SK-N-SH (cell line): ENCODE measurements at regions not wholly inside any gene's neighbourhood (a gene's known extent, or its start where the extent isn't known, plus 50 kb on each side); places are given as distances from the start of the nearest gene placed in this dataset.

Source experiments
- CTCF ChIA-PET: fragments of 300-600, 350-600 bp; formaldehyde crosslinking; extraction: SDS; loops from one replicate; lab custom pipeline; 2021; lab: Yijun Ruan, JAX
- POLR2A ChIA-PET: fragments of 350-600 bp; sonication (Branson Sonifier 250); formaldehyde crosslinking; extraction: SDS; loops from one replicate; lab custom pipeline; 2020; ENCODE audit warnings: antibody characterized with exemption, inconsistent platforms; lab: Yijun Ruan, JAX
- DNase-seq: peaks from one replicate; pipeline ENCODE4 v3.0.0; 2012
- H2AFZ ChIP-seq: fragments of 200-600 bp; sonication (generic); 2 replicates; pipeline ENCODE4 v1.8.1; 2016; ENCODE audit warnings: antibody characterized with exemption, mild to moderate bottlenecking, low read depth
- H3F3A ChIP-seq: fragments of 200-600 bp; sonication (generic); replicated peaks from 2 replicates; pipeline ENCODE3; 2016; ENCODE audit warnings: antibody characterized with exemption, mild to moderate bottlenecking; ENCODE audit not compliant: insufficient read depth
- H3K27ac ChIP-seq, 2 experiments: fragments of 200-500 bp in 1 of 2; fragments of 200-600 bp in 1 of 2; sonication (Bioruptor generic) in 1 of 2; sonication (generic), shearing (Covaris generic) in 1 of 2; 2 replicates each; pipeline versions ENCODE4 v1.5.1 to v1.6.1; 2014 to 2016; ENCODE audit warnings: low read depth in 2 of 2, inconsistent platforms in 1 of 2, low read length in 1 of 2, mild to moderate bottlenecking in 1 of 2, mixed read lengths in 1 of 2
- H3K27me3 ChIP-seq: fragments of 200-600 bp; sonication (generic), shearing (Covaris generic); 2 replicates; pipeline ENCODE4 v1.6.1; 2016; ENCODE audit warnings: mixed run types; ENCODE audit not compliant: insufficient read depth
- H3K36me3 ChIP-seq, 2 experiments: fragments of 200-500 bp in 1 of 2; fragments of 200-600 bp in 1 of 2; sonication (Bioruptor generic) in 1 of 2; sonication (generic) in 1 of 2; replicated peaks in 1 of 2; 2 replicates each; pipeline versions ENCODE3 to v1.5.1; 2014 to 2016; ENCODE audit warnings: low read length in 1 of 2, mild to moderate bottlenecking in 1 of 2; ENCODE audit not compliant: insufficient read depth in 2 of 2, control insufficient read depth in 1 of 2
- H3K4me1 ChIP-seq, 2 experiments: fragments of 200-500 bp in 1 of 2; fragments of 200-600 bp in 1 of 2; sonication (Bioruptor generic) in 1 of 2; sonication (generic), shearing (Covaris generic) in 1 of 2; 2 replicates each; pipeline versions ENCODE4 v1.5.1 to v1.6.1; 2014 to 2016; ENCODE audit warnings: low read depth in 1 of 2, low read length in 1 of 2, mixed run types in 1 of 2; ENCODE audit not compliant: insufficient read depth in 2 of 2, control insufficient read depth in 1 of 2
- H3K4me2 ChIP-seq: fragments of 200-600 bp; sonication (generic), shearing (Covaris generic); 2 replicates; pipeline ENCODE4 v1.6.1; 2017; ENCODE audit warnings: mixed run types
- H3K4me3 ChIP-seq, 2 experiments: fragments of 200-500 bp in 1 of 2; fragments of 200-600 bp in 1 of 2; sonication (Bioruptor generic) in 1 of 2; sonication (generic), shearing (Covaris generic) in 1 of 2; 2 replicates each; pipeline versions ENCODE4 v1.5.1 to v1.8.1; 2014 to 2016; ENCODE audit warnings: low read depth in 2 of 2, inconsistent platforms in 1 of 2, low read length in 1 of 2, mild to moderate bottlenecking in 1 of 2, mixed read lengths in 1 of 2, moderate library complexity in 1 of 2
- H3K79me2 ChIP-seq: fragments of 200-600 bp; sonication (generic); 2 replicates; pipeline ENCODE4 v1.8.1; 2017; ENCODE audit warnings: mild to moderate bottlenecking; ENCODE audit not compliant: insufficient read depth
- H3K9ac ChIP-seq: fragments of 200-600 bp; sonication (generic); 2 replicates; pipeline ENCODE4 v1.6.1; 2017; ENCODE audit warnings: mixed run types
- H3K9me2 ChIP-seq: fragments of 200-600 bp; sonication (generic); 2 replicates; pipeline ENCODE4 v1.6.1; 2017; ENCODE audit warnings: mixed run types
- H3K9me3 ChIP-seq: fragments of 200-600 bp; sonication (generic); 2 replicates; pipeline ENCODE4 v1.6.1; 2017; ENCODE audit warnings: mixed run types, mild to moderate bottlenecking, moderate library complexity
- H4K20me1 ChIP-seq: fragments of 200-600 bp; sonication (generic); 2 replicates; pipeline ENCODE4 v1.6.1; 2017; ENCODE audit warnings: mild to moderate bottlenecking, mixed run types; ENCODE audit not compliant: insufficient read depth
- FOSL2 ChIP-seq: IDR thresholded peaks from 2 replicates; pipeline ENCODE4 v1.4.0; 2012; ENCODE audit warnings: low read depth, mild to moderate bottlenecking, moderate library complexity, borderline replicate concordance
- FOXJ3 ChIP-seq: sonication (generic); formaldehyde crosslinking; IDR thresholded peaks from 2 replicates; pipeline ENCODE4 v1.5.1; 2020; ENCODE audit warnings: mild to moderate bottlenecking, missing genetic modification reagents
- IRF3 ChIP-seq: fragments of 150-350 bp; IDR thresholded peaks from 2 replicates; pipeline ENCODE4 v1.6.1; 2016; ENCODE audit warnings: mild to moderate bottlenecking, low read depth, low read length
- JUND ChIP-seq: IDR thresholded peaks from 2 replicates; pipeline ENCODE4 v1.4.0; 2012
- MEF2A ChIP-seq: IDR thresholded peaks from 2 replicates; pipeline ENCODE4 v1.4.0; 2012; ENCODE audit warnings: low read depth, borderline replicate concordance
- MXI1 ChIP-seq: IDR thresholded peaks from 2 replicates; pipeline ENCODE4 v1.6.1; 2012; ENCODE audit warnings: mild to moderate bottlenecking, low read depth, low read length, improper control_type of control experiment
- NFIC ChIP-seq: IDR thresholded peaks from 2 replicates; pipeline ENCODE4 v1.4.0; 2012; ENCODE audit warnings: borderline replicate concordance
- POLR2AphosphoS5 ChIP-seq: IDR thresholded peaks from 2 replicates; pipeline ENCODE4 v1.6.1; 2012; ENCODE audit warnings: low read depth, low read length
- RAD21 ChIP-seq: IDR thresholded peaks from 2 replicates; pipeline ENCODE4 v1.6.1; 2012; ENCODE audit warnings: mild to moderate bottlenecking, low read length
- RFX5 ChIP-seq: IDR thresholded peaks from 2 replicates; pipeline ENCODE4 v1.6.1; 2012; ENCODE audit warnings: mild to moderate bottlenecking, improper control_type of control experiment, low read length
- RXRA ChIP-seq: IDR thresholded peaks from 2 replicates; pipeline ENCODE4 v1.4.0; 2012; ENCODE audit warnings: low read depth, mild to moderate bottlenecking, borderline replicate concordance
- SIN3A ChIP-seq: IDR thresholded peaks from 2 replicates; pipeline ENCODE4 v1.6.1; 2012; ENCODE audit warnings: low read depth, mild to moderate bottlenecking, low read length, moderate library complexity, borderline replicate concordance
- SMC3 ChIP-seq: IDR thresholded peaks from 2 replicates; pipeline ENCODE4 v1.6.1; 2012; ENCODE audit warnings: low read depth, low read length, improper control_type of control experiment
- TCF12 ChIP-seq: IDR thresholded peaks from 2 replicates; pipeline ENCODE4 v1.4.0; 2012
- WGBS: methylation state at CpG from one replicate; pipeline ENCODE4 v1.1.6; 2017; ENCODE audit warnings: low lambda C conversion rate; 5-methylcytosine and 5-hydroxymethylcytosine counted together
- TF ChIP-seq, protein P1 (sequence below): IDR thresholded peaks from 2 replicates; pipeline ENCODE4 v1.4.0; 2012; ENCODE audit warnings: low read depth
- TF ChIP-seq, protein P2 (sequence below): fragments of 150-350 bp; IDR thresholded peaks from 2 replicates; pipeline ENCODE4 v1.6.1; 2017; ENCODE audit warnings: antibody characterized with exemption, low read length, low read depth, borderline replicate concordance
- TF ChIP-seq, protein P3 (sequence below): IDR thresholded peaks from 2 replicates; pipeline ENCODE4 v1.6.1; 2012; ENCODE audit warnings: mild to moderate bottlenecking, low read depth, low read length, moderate library complexity
- TF ChIP-seq, protein P4 (sequence below): IDR thresholded peaks from 2 replicates; pipeline ENCODE4 v1.4.0; 2012; ENCODE audit warnings: low read depth, borderline replicate concordance

GRCh38 chr12:42960087-42960527, 370.6 kb upstream of the PRICKLE1 start:
- Histone ChIP-seq H3K27ac (no peak overlapping the region), H3K27me3 (no peaks in the 10 kb centered on the region), H3F3A (no peaks in the 10 kb centered on the region), H3K36me3 (no peaks in the 10 kb centered on the region), H2AFZ (no peak overlapping the region), H3K9me2 (no peaks in the 10 kb centered on the region), H4K20me1 (no peaks in the 10 kb centered on the region), H3K9me3 (no peaks in the 10 kb centered on the region), H3K4me1 (no peaks in the 10 kb centered on the region; a peak in 1 of 4 replicates), H3K9ac (no peak overlapping the region), H3K4me2 (no peak overlapping the region), H3K4me3 (no peak overlapping the region), H3K79me2 (no peaks in the 10 kb centered on the region)
- POLR2A ChIA-PET = no interaction called here
- CTCF ChIA-PET = no interaction called here
- no peak for DNase-seq
- WGBS = 72% methylated on average over 4 of the region's 4 CpGs
- TF ChIP-seq RFX5 = no peak
- no peak for TF ChIP-seq SIN3A
- no peak for TF ChIP-seq RAD21
- TF ChIP-seq MXI1 = no peak
- no peak for TF ChIP-seq TCF12

DNA sequence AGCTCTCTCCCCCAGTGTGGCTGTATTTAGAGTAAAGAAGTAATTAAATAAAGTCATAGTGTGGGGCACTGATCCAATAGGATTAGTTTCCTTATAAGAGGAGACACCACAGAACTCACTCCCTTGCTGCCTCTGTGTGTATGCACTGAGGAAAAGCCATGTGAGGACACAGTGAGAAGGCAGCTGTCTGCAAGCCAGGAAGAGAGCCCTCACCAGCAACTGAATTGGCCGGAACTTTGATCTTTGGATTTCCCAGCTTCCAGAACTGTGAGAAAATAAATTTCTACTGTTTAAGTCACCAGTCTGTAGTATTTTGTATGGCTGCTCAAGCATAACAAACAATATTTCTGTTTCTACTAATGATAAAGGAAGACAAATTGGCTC, 368.7 kb upstream of the PRICKLE1 start:
- POLR2A ChIA-PET = no interaction called here
- H3K27me3 ChIP-seq = no peaks in the 10 kb centered on the region
- no peaks in the 10 kb centered on the region for H3F3A ChIP-seq
- no peaks in the 10 kb centered on the region; a peak in 1 of 4 replicates for H3K4me1 ChIP-seq
- no peaks in the 10 kb centered on the region for H3K79me2 ChIP-seq
- H3K9me3 ChIP-seq = no peaks in the 10 kb centered on the region
- no peak overlapping the region for H3K4me3 ChIP-seq
- no peak overlapping the region for H3K9ac ChIP-seq
- CTCF ChIA-PET = no interaction called here
- no peak overlapping the region for H2AFZ ChIP-seq
- H4K20me1 ChIP-seq = no peaks in the 10 kb centered on the region
- no peaks in the 10 kb centered on the region for H3K36me3 ChIP-seq
- H3K4me2 ChIP-seq = no peak overlapping the region
- TF ChIP-seq FOSL2 (no peak), RXRA (no peak), FOXJ3 (CRISPR knock-in tag) (no peak), RFX5 (no peak), POLR2AphosphoS5 (no peak), JUND (no peak), SMC3 (no peak), NFIC (no peak), IRF3 (no peak), MEF2A (no peak)
- TF ChIP-seq, protein P1, sequence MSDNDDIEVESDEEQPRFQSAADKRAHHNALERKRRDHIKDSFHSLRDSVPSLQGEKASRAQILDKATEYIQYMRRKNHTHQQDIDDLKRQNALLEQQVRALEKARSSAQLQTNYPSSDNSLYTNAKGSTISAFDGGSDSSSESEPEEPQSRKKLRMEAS = no peak
- TF ChIP-seq, protein P2, sequence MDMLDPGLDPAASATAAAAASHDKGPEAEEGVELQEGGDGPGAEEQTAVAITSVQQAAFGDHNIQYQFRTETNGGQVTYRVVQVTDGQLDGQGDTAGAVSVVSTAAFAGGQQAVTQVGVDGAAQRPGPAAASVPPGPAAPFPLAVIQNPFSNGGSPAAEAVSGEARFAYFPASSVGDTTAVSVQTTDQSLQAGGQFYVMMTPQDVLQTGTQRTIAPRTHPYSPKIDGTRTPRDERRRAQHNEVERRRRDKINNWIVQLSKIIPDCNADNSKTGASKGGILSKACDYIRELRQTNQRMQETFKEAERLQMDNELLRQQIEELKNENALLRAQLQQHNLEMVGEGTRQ = no peak
- TF ChIP-seq, protein P3, sequence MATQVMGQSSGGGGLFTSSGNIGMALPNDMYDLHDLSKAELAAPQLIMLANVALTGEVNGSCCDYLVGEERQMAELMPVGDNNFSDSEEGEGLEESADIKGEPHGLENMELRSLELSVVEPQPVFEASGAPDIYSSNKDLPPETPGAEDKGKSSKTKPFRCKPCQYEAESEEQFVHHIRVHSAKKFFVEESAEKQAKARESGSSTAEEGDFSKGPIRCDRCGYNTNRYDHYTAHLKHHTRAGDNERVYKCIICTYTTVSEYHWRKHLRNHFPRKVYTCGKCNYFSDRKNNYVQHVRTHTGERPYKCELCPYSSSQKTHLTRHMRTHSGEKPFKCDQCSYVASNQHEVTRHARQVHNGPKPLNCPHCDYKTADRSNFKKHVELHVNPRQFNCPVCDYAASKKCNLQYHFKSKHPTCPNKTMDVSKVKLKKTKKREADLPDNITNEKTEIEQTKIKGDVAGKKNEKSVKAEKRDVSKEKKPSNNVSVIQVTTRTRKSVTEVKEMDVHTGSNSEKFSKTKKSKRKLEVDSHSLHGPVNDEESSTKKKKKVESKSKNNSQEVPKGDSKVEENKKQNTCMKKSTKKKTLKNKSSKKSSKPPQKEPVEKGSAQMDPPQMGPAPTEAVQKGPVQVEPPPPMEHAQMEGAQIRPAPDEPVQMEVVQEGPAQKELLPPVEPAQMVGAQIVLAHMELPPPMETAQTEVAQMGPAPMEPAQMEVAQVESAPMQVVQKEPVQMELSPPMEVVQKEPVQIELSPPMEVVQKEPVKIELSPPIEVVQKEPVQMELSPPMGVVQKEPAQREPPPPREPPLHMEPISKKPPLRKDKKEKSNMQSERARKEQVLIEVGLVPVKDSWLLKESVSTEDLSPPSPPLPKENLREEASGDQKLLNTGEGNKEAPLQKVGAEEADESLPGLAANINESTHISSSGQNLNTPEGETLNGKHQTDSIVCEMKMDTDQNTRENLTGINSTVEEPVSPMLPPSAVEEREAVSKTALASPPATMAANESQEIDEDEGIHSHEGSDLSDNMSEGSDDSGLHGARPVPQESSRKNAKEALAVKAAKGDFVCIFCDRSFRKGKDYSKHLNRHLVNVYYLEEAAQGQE = no peak
- TF ChIP-seq, protein P4, sequence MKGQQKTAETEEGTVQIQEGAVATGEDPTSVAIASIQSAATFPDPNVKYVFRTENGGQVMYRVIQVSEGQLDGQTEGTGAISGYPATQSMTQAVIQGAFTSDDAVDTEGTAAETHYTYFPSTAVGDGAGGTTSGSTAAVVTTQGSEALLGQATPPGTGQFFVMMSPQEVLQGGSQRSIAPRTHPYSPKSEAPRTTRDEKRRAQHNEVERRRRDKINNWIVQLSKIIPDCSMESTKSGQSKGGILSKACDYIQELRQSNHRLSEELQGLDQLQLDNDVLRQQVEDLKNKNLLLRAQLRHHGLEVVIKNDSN = no peak
- no peaks in the 10 kb centered on the region for H3K9me2 ChIP-seq
- H3K27ac ChIP-seq = no peak overlapping the region
- no peak for DNase-seq
- WGBS = 58% methylated on average over 1 of the region's 1 CpG
